DND-41 (cell line): ENCODE measurements at regions not wholly inside any gene's neighbourhood (a gene's known extent, or its start where the extent isn't known, plus 50 kb on each side); places are given as distances from the start of the nearest gene placed in this dataset.

ENCODE experiments used
- ATAC-seq: fragments of 200-7000 bp; cut with Tn5 transposase; 3 replicates; pipeline ENCODE4 v1.9.1; 2021; ENCODE audit warnings: low read depth; ENCODE audit not compliant: insufficient read depth
- DNase-seq: peaks from one replicate; pipeline ENCODE4 v3.0.0-alpha.2; 2020
- H2AFZ ChIP-seq: 2 replicates; pipeline ENCODE4 v1.6.0; 2012; ENCODE audit warnings: low read depth, low read length
- H3K27ac ChIP-seq: 2 replicates; pipeline ENCODE4 v1.5.1; 2012; ENCODE audit warnings: low read length, inconsistent platforms
- H3K27me3 ChIP-seq: fragments of 200-600 bp; sonication (generic); 2 replicates; pipeline ENCODE4 v1.6.0; 2012; ENCODE audit warnings: low read length, mild to moderate bottlenecking, inconsistent platforms; ENCODE audit not compliant: insufficient read depth, poor library complexity
- H3K36me3 ChIP-seq: 2 replicates; pipeline ENCODE4 v1.5.1; 2012; ENCODE audit warnings: low read length, inconsistent platforms; ENCODE audit not compliant: insufficient read depth
- H3K4me1 ChIP-seq: 2 replicates; pipeline ENCODE4 v1.5.1; 2012; ENCODE audit warnings: mild to moderate bottlenecking, low read length; ENCODE audit not compliant: insufficient read depth
- H3K4me2 ChIP-seq: 2 replicates; pipeline ENCODE4 v1.6.0; 2012; ENCODE audit warnings: mild to moderate bottlenecking, moderate library complexity, low read length, inconsistent platforms; ENCODE audit not compliant: insufficient read depth
- H3K4me3 ChIP-seq, 2 experiments: fragments of 200-600 bp in 1 of 2; shearing (Covaris generic) in 1 of 2; 2 replicates each; pipeline ENCODE4 v1.5.1; 2012 to 2016; ENCODE audit warnings: inconsistent platforms in 2 of 2, low read length in 2 of 2, mild to moderate bottlenecking in 2 of 2, low read depth in 1 of 2, moderate library complexity in 1 of 2
- H3K79me2 ChIP-seq: 2 replicates; pipeline ENCODE4 v1.6.0; 2012; ENCODE audit warnings: low read length, inconsistent platforms; ENCODE audit not compliant: insufficient read depth
- H3K9ac ChIP-seq: 2 replicates; pipeline ENCODE4 v1.6.0; 2012; ENCODE audit warnings: low read depth, mild to moderate bottlenecking, inconsistent platforms, low read length, moderate library complexity
- H3K9me3 ChIP-seq: 2 replicates; pipeline ENCODE4 v1.5.1; 2012; ENCODE audit warnings: low read length, moderate library complexity, mild to moderate bottlenecking, inconsistent platforms; ENCODE audit not compliant: insufficient read depth, severe bottlenecking
- H4K20me1 ChIP-seq: 2 replicates; pipeline ENCODE4 v1.6.0; 2012; ENCODE audit warnings: low read length; ENCODE audit not compliant: insufficient read depth
- CTCF ChIP-seq: IDR thresholded peaks from 2 replicates; pipeline ENCODE4 v1.5.1; 2012; ENCODE audit warnings: borderline replicate concordance, low read length, moderate library complexity, mild to moderate bottlenecking; ENCODE audit not compliant: poor library complexity, severe bottlenecking; ENCODE audit errors: extremely low read depth
- EZH2 ChIP-seq: IDR thresholded peaks from 3 replicates; pipeline ENCODE4 v1.6.1; 2012; ENCODE audit warnings: borderline replicate concordance, low read depth, mild to moderate bottlenecking, moderate library complexity, low read length, inconsistent platforms; ENCODE audit not compliant: severe bottlenecking

- Histone ChIP-seq H3K4me3 (no peak overlapping the region), H2AFZ (no peak overlapping the region), H3K4me1 (no peaks in the 10 kb centered on the region), H3K27ac (no peak overlapping the region), H3K36me3 (no peaks in the 10 kb centered on the region), H3K4me2 (no peak overlapping the region), H3K9ac (no peak overlapping the region), H4K20me1 (no peaks in the 10 kb centered on the region), H3K9me3 (no peaks in the 10 kb centered on the region), H3K27me3 (no peaks in the 10 kb centered on the region), H3K79me2 (no peaks in the 10 kb centered on the region)
- no peak for DNase-seq
- no peak for TF ChIP-seq EZH2
- TF ChIP-seq CTCF, result no peak
- ATAC-seq, result no peak
These were observed 199.8 kb downstream of the DHX35 start for GRCh38 chr20:39161900-39162299.

DNA sequence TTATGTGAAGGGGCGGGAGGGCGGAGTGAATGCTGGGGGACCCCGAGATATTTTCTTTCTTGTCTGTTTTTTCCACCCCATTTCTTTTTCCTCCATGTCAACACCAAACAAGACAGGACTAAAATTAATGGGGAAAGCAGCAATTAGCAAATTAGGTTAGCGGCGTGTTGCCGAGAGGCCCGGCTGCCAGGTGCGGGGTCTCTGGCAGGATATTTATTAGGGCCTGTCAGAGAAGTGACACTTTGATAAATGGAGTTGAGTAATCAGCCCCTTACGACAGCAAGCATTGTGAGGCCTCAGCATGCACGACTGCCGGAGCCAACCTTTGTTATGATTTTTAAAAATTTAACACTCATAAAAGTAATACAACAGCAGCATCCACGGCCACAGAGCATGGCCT lies 193.8 kb downstream of the DHX35 start:
- H3K79me2 ChIP-seq, result no peaks in the 10 kb centered on the region
- H3K9me3 ChIP-seq, result no peaks in the 10 kb centered on the region
- no peak for DNase-seq
- H4K20me1 ChIP-seq, result no peaks in the 10 kb centered on the region
- ATAC-seq, result no peak
- no peaks in the 10 kb centered on the region for H3K27me3 ChIP-seq
- no peak overlapping the region for H3K4me3 ChIP-seq
- no peaks in the 10 kb centered on the region for H3K36me3 ChIP-seq
- no peak overlapping the region for H3K27ac ChIP-seq
- no peak overlapping the region for H3K4me2 ChIP-seq
- no peak overlapping the region for H3K9ac ChIP-seq
- TF ChIP-seq CTCF (no peak), EZH2 (no peak)
- H2AFZ ChIP-seq, result no peak overlapping the region
- no peaks in the 10 kb centered on the region for H3K4me1 ChIP-seq

- H3K27me3 ChIP-seq, result no peaks in the 10 kb centered on the region
- no peak overlapping the region for H3K4me3 ChIP-seq
- no peak overlapping the region for H3K4me2 ChIP-seq
- TF ChIP-seq CTCF, result no peak
- TF ChIP-seq EZH2, result no peak
- no peaks in the 10 kb centered on the region for H3K36me3 ChIP-seq
- H2AFZ ChIP-seq, result no peak overlapping the region
- H3K27ac ChIP-seq, result no peak overlapping the region
- no peaks in the 10 kb centered on the region for H3K4me1 ChIP-seq
- no peaks in the 10 kb centered on the region for H3K9me3 ChIP-seq
- DNase-seq (no peak), ATAC-seq (no peak)
- H3K79me2 ChIP-seq, result no peaks in the 10 kb centered on the region
- H3K9ac ChIP-seq, result no peak overlapping the region
- no peaks in the 10 kb centered on the region for H4K20me1 ChIP-seq
These were observed 190.6 kb downstream of the DHX35 start for GRCh38 chr20:39152742-39153141.

DNA sequence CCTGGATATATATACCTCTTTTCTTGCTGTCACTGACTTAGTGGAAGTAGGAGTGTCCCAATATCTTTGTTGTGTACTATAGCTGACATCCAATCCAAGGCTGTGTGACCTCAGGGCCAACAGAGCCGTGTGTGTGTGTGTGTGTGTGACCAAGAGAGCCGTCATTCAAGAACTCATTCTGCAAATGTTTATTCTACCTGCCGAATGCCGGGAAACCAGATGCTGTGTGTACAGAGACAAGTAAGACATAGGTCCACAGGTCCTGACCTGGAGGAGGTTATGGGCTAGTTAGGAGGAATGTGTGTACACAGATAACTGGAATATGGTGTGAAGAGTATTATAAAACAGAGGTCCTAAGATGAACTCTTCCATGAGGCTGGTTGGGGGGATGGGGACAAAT lies 190.0 kb downstream of the DHX35 start:
- no peaks in the 10 kb centered on the region for H3K4me1 ChIP-seq
- no peaks in the 10 kb centered on the region for H3K79me2 ChIP-seq
- no peaks in the 10 kb centered on the region for H3K9me3 ChIP-seq
- no peak for DNase-seq
- H3K4me3 ChIP-seq, result no peak overlapping the region
- H3K36me3 ChIP-seq, result no peaks in the 10 kb centered on the region
- no peak for ATAC-seq
- H2AFZ ChIP-seq, result no peak overlapping the region
- no peaks in the 10 kb centered on the region for H3K27me3 ChIP-seq
- TF ChIP-seq CTCF (no peak), EZH2 (no peak)
- no peak overlapping the region for H3K9ac ChIP-seq
- H3K4me2 ChIP-seq, result no peak overlapping the region
- H3K27ac ChIP-seq, result no peak overlapping the region
- H4K20me1 ChIP-seq, result no peaks in the 10 kb centered on the region
